NCI-H128 (cell line): ENCODE measurements at regions not wholly inside any gene's neighbourhood (a gene's known extent, or its start where the extent isn't known, plus 50 kb on each side); places are given as distances from the start of the nearest gene placed in this dataset.
"Not testable (repeated sequence)": the region's sequence is repeated elsewhere in the genome, so short reads cannot be mapped to it uniquely, and the experiment has no call there.

ENCODE experiments used
- DNase-seq: peaks from one replicate; lab custom pipeline; 2025; ENCODE audit not compliant: unreplicated experiment; lab: John Stamatoyannopoulos, UW

DNA sequence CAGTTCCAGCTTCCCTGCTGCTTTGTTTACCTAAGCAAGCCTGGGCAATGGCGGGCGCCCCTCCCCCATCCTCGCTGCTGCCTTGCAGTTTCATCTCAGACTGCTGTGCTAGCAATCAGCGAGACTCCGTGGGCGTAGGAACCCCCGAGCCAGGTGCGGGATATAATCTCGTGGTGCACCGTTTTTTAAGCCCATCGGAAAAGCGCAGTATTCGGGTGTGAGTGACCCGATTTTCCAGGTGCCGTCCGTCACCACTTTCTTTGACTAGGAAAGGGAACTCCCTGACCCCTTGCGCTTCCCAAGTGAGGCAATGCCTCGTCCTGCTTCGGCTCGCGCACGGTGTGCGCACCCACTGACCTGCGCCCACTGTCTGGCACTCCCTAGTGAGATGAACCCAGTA lies 914.7 kb downstream of the AMY1C start:
- DNase-seq = not testable (repeated sequence)

GRCh38 chr1:104665300-104665699 lies 915.6 kb downstream of the AMY1C start:
- DNase-seq = no peak

- DNase-seq = no peak
Measured at GRCh38 chr1:104671684-104672353, 922.1 kb downstream of the AMY1C start.

DNA sequence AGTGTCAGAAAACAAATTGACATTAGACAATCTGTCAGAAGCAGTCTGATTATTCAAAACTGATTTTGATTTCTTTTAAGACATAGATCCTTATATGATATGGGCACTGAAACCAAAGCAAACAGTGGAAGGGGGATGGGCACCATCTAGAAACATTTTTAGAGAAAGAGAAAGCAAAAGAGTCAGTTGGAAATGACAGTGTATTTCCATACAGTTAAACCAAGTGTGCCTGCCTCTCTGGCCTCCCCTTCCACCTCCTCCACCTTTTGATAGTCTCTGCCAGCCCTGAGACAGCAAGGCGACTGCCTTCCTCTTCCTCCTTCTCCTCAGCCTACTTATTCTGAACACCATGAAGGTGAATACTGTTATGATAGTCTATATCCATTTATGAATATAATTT lies 949.7 kb downstream of the AMY1C start:
- no peak for DNase-seq

DNA sequence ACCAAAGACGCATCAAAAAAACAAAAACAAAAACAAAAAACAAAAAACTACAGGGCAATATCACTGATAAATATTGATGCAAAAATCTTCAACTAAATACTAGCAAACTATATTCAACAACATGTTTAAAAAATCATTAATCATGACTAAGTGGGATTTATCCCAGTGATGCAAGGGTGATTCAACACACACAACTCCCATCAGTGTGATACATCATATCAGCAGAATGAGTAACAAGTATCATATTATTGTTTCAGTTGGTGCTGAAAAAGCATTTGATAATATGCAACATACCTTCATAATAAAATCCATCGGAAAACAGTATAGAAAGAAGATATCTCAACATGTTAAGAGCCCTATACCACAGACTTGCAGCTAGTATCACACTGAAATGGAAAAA lies 953.0 kb downstream of the AMY1C start:
- no peak for DNase-seq

GRCh38 chr1:104706631-104707147 lies 957.0 kb downstream of the AMY1C start:
- no peak for DNase-seq

DNA sequence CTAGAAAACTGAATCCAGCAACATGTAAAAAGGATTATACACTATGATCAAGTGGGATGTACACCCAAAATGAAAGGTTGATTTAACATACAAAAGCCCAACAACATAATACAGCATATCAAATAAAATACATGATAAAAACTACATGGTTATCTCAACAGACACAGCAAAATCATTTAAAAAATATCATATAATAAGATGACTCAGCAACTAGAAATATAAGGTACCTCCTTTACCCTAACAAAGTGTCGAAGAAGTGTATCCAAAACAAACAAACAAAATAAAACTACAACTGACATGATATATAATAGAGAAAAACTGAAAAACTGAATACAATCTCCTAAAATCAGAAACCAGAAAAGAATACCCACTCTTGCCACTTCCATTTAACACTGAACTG lies 969.1 kb downstream of the AMY1C start:
- no peak for DNase-seq

DNA sequence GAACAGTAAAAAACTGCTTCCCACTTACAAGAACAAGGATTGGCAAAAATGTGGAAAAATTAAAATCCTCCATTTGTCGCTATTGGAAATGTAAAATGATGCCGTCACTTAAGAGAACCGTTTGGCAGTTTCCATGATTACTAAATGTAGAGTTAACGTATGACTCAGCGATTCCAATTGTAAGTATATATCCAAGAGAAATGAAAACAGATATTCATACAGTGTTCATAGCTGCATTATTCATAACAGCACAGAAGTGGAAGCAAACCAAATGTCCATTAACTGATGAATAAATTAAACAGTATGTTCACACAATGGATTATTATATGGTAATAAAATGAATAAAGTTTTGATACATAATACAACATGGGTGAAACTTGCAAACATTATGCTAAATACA lies 971.0 kb downstream of the AMY1C start:
- no peak for DNase-seq

DNA sequence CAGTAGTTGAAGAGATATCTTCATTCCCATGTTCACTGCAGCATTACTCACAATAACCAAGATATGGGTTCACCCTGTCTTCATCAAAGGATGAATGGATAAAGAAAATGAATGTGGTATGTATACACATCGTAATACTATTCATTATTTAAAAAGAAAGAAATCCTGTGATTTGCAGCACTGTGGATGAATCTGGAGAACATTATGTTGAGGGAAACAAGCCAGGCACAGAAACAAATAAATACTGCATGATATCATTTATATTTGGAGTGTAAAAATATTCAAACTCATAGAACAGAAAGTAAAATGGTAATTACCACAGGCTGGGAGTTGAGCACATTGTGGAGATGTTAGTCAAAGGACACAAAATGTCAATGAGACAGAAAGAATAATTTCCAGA lies 977.2 kb downstream of the AMY1C start:
- DNase-seq = no peak

DNA sequence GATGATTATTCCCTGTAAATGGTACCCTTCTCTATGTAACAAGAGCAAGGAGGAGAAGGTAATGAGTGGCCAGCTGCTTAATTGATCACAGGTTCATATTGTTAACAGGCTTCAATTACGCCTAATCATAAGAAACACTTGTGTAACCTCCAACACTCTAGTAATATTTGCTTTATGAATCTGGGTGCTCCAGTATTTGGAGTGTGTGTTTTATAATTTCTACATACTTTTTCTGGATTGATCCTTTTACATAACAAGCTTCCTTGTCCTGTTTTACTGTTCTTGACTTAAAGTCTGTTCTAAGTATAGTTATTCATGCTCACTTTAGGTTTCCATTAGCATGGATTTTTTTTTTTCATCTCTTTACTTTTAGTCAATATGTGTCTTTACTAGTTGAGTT lies 984.2 kb downstream of the AMY1C start:
- DNase-seq = no peak

GRCh38 chr1:104745875-104746274 lies 996.2 kb downstream of the AMY1C start:
- no peak for DNase-seq

GRCh38 chr1:104746994-104747393 lies 997.3 kb downstream of the AMY1C start:
- DNase-seq = no peak

- no peak for DNase-seq
Measured at GRCh38 chr1:104760017-104760416, 1010.3 kb downstream of the AMY1C start.

DNA sequence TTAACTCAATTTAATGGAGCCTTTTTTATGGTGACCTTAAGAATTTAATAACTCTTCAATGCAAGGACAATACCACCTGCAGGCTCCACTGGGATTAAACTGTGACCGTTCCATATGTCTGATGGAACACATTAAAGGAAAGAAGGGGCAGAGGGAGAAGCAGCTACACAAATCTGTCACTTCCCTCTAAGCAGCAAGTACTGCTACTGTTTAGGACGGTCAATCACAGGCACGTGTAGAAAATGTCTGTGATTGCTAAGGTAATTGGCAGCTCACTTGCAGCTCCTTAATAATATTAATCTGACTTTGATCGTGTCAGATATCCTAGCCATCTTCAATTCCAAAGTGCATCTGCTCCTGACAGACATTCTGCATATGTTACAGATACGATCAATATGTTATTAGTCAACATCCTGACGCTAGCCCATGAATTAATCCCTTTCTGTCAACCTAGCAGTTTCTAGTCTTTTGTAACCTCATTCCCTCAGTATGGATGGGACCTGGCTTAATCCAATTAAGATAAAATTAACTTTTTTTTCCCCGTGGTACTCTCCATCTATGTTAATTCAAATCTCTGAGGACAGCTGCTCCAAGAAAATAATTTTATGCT lies 1012.4 kb downstream of the AMY1C start:
- no peak for DNase-seq

- DNase-seq = no peak
Measured at GRCh38 chr1:104765085-104765484, 1015.4 kb downstream of the AMY1C start.

DNA sequence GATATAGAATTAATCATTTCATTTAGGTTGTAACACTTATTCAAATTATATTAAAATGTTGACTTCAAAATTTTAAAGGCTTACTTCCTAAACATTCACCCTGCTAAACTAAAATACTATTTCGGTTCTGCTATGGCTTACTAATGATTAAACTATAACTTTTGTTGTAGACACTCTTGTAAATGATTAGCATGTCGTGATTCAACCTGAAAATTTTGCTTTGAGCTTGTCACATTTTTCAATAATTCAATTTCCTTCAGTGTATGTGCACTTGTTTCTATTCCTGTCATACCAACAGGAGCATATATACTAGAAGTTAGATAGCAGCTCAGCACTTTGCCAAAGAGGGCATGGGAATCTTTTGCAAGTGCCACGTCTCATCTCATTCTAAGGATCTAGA lies 1018.8 kb downstream of the AMY1C start:
- no peak for DNase-seq

DNA sequence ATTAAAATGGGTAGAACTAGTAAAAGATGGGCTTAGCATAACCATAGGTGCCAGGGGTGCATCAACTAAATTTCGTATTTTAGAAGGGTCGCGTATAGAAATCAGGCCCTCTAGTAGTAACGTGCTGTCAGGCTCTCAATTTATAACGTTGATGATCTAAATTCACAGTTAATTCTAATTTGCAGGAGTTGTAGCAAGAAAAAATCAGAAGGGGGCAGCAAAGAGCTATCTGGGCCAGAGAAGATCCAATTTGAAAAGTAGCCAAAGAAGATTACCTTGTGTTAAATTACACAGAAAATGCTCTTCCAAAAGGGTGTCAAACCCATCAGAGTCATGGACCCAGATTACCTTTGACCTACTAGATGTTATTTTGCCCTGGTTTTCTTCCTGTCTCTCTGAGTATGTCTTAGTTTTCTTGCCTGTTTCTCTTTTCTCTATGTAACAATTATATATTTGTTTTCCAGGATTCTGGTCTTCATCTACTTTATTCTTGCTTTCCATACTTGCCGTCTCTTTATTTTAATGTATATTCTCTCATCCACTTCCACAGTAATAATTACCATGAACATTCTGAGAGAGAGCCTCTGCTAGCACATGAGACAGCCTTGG lies 1030.9 kb downstream of the AMY1C start:
- DNase-seq = peak; percentile 23

DNA sequence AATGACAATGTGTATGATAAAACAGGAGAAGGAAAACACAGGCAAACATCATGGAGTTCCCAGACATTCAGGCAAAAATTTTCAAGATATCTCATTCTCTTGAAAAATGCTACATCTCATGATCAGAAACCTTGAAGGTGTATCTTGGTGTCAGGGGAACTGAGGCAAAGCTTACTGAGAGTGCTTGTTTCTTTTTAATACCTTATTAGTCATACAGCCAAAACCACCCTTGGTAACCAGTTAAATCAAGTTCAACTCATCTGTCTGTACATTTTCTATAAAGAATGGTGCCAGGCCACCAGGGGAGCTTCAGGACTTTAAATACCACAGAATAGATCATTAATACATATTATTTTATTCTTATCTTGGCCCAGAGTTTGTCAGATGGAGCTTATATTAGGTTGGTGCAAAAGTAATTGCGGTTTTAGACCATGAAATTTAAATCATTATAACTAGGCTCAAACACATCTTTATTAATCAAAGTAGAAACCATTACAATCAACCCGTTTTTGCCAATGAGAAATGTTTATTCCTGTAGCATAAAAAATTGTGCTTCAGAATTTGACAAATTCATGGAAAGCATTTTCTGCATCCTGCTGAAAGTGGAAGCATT lies 1036.0 kb downstream of the AMY1C start:
- DNase-seq = no peak

GRCh38 chr1:104787866-104788510 lies 1038.3 kb downstream of the AMY1C start:
- no peak for DNase-seq

DNA sequence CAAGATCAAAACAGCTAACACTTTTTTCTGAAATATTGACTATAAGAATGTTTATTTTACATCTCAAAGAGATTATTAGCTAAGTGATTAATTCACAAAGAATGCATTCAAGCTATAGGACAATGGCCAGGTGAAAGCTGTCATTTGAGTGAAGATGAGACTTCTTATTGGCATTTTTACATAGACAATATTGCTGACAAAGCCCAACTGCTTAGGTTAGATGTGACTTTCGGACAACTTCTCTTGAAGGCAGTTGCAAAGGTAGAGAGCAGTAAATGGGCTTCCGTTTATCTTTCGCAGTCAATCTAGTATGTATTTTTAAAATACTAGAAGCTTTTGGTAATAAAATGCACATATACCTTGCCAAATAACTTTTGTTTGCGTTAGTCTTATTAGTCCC lies 1041.3 kb downstream of the AMY1C start:
- DNase-seq = no peak

- no peak for DNase-seq
Measured at GRCh38 chr1:104794035-104794434, 1044.3 kb downstream of the AMY1C start.

DNA sequence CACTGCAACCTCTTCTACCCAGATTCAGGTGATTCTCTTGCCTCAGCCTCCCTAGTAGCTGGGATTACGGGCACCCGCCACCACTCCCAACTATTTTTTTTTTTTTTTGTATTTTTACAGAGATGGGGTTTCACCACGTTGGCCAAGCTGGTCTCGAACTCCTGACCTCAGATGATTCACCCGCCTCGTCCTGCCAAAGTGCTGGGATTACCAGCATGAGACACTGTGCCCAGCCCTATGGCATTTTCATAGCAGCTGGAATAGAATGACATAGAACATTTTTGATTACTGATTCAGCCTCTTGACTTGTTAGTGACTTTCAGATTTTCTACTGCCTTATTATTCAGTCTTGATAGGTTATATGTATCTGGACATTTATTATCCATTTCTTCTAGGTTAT lies 1046.2 kb downstream of the AMY1C start:
- DNase-seq = no peak
